DMS 273 (cell line): ENCODE measurements at regions not wholly inside any gene's neighbourhood (a gene's known extent, or its start where the extent isn't known, plus 50 kb on each side); places are given as distances from the start of the nearest gene placed in this dataset.
A peak's percentile ranks its signal among the peaks of the same experiment; 100 is the strongest.

Experiments
- DNase-seq: peaks from one replicate; lab custom pipeline; 2025; ENCODE audit not compliant: unreplicated experiment; lab: John Stamatoyannopoulos, UW

DNA sequence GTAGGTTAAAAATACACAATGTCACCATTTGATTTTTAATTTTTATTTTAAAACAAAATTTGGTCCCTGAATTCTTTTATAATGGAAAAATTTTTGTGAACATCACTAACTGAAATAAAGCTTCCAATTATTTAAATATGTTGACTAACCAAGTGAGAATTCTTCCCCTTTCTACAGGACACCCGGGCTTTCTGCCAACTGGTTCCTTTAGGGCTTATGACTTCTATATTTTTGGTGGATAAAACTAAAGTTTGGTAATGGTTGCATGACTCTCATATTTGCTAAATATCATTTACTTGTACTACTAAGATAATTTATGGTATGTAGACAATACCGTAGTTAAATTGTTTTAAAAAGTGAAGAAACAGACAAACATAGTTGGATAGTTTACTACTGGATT is 291.0 kb upstream of the DOK6 start:
- DNase-seq = peak; percentile 5

DNA sequence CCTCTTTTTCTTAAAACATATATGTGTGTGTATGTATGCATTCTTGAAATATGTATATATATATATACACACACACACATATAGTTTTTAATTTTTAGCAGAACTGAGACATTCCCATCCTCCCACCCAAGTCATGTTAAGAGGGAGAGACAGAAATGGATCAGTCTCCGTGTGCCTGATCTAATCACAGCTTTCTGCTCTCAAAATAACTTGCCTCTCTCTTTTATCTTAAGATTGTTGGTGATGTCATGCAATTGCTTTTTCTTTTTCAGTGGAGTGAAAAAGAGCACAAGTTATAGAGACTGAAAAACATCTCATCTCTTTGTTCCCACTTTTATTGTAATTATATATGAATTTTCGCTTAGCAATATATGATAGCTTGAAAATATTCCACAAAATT is 279.9 kb upstream of the DOK6 start:
- no peak for DNase-seq

DNA sequence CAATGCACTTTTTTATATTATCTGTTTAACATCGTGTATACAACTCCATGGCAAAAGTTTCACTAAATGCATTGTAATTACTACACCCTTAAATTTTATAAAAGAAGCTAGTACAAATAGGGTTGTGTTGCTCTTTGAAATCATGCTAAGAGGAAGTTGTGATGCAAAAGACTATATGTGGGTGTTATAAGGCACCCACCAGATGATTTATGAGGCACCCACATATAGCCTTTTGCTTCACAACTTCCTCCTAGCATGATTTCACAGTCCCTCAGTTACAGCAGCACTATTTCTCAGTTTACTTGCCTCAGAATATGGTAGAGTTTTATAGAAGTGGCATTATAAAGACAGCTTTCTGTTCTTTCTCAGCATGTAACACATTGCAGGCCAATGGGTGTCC is 277.3 kb upstream of the DOK6 start:
- no peak for DNase-seq

DNA sequence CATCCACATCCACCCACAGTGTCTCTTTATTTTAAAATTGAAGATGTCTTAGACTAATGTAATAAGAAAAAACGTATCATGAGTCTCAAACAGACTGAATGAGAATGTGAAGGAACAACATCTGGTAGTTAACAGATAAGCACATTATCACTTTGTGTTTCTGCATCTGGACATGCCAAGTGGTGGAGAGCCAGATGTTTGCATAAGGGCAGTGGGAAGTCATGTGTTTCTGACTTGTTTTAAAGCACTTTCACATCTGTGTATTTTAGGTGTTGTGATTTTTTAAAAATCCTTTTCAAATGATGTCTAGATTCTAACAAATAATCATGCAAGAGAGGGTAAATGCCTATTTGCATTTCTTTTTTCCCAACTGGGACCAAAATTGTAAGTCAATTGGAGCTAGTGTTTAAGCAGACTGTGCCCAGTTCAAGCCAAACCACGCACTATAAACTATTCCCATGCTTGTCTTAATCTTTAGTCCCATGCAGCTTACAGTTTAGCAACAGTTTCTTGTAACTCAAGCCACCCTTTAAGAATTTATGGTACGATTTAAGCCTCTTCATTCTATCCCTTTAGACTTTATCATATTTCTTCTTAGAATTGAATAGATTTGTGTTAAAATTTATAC is 272.7 kb upstream of the DOK6 start:
- DNase-seq = peak; percentile 44

DNA sequence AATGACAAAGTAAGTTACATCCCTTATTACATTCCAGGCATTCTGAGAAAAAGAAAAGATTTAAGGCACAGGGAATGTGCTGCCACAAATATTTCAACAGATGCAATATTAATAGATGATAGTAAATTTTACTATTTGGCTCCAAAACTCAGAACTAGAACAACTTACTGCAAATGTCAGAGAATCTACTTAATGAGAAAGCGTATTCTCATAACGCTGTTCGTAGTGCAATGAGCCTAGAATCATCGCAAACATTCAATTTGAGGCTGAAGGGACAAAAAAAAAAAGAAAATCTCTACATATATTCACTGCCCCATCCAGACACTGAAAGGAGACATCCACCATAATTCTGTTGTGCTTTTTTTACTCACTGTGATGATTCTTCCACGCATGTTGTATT is 272.1 kb upstream of the DOK6 start:
- DNase-seq = no peak

DNA sequence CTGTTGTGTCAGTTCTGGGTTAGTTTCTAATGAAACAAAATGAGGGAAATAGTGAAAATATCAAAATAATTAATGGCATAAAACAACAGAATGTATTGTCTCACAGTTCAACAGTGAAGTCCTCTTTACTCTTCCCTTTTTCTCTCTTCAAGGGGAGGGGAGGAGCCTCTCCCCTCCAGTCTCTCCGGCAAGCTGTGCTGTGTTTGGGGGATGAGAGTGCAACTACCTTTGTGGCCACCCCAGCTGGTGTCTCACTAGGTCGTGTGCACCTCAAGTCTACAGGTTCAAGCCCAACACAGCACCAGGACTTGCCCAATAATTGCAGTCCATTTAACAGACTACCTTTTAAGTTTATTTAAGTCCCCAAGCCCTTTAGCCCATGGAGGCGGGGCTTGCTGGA is 271.7 kb upstream of the DOK6 start:
- DNase-seq = no peak

DNA sequence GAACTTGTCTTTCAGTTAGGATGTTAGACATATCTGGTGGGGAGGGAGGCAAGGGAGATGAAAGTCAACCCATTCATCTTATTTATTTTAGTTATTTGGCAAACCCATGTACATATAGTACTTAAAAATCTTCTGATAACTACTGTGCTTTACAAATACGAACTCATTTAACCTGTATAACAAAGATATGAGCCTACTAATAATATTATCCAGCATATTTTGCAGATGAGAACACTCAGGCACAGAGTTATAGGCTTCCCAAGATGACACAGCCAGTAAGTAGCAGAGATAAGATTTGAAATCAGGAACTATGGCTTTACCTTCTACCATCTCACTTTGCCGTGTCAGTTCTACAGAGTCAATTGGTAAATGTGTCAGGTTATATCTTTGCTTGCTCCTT is 262.6 kb upstream of the DOK6 start:
- no peak for DNase-seq

DNA sequence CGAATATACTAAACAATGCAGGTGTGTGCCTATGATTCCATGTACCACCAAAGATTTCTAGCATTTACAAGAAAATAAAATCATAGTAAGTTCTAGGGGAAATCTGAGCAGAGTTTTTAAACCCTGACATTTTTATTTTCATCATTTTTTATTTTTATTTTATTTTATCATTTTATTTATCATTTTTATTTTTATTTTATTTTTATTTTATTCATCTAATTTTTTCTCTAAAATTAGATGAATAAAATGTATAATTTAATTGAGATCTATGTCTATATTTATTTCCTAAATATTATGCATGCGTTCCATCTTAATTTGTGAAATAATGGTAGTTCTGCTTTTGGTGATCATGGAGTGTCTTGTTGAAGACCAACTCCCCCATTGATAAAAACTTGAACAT is 257.6 kb upstream of the DOK6 start:
- no peak for DNase-seq

DNA sequence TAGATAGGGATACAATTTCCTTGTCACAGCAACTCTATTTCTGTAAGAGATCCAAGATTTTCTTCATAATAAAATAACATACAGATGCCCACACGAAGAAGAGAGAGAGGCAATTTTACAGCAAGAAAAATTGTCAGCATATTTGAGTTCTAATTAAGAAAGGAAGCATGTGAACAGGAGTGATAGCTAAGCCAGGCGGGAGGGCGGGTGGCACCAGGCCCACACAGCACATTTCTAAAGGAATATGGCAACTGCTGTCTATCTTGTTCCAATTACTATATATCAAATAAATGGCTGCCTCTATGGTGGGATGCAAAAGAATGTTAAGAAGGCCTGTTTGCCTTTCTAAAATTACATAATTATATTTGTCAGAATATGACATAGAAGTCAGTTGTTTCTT is 248.3 kb upstream of the DOK6 start:
- DNase-seq = no peak

DNA sequence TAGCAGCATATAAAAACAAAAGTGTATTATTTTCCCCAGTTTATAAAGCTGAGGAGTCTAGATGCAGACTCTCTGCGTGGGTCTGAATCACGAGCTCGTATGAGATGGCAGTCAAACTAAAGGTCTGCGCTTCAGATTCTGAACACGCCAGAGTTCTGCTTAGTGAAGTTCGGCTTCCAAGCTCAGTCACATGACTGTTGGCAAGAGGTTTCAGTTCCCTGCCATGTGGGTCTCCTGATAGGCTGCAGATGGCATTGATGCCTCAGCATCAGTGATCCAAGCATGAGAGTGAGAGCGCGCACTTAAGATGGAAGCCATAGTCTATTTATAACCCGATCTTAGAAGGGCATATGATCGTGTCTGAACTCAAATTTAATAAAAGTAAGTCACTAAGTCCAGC is 242.8 kb upstream of the DOK6 start:
- no peak for DNase-seq

DNA sequence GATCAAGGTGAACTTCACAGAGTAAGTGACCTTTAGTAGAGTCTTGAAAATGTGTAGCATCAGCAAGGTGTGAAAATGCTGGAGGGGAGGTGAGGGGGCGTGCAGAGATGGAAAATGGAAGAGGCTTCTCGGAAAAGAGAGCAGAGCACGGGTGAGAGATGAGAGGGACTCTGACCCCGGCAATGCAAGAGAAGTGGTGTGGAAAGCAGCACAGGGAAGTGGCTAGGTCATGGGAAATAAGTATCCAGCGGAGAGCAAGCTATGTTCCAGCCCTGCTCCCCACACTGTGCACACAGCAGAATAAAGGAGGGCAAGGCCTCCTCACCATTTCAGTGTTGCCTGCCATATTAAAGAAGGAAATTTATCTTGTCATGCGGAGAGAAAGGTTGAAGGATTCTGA is 241.7 kb upstream of the DOK6 start:
- no peak for DNase-seq

DNA sequence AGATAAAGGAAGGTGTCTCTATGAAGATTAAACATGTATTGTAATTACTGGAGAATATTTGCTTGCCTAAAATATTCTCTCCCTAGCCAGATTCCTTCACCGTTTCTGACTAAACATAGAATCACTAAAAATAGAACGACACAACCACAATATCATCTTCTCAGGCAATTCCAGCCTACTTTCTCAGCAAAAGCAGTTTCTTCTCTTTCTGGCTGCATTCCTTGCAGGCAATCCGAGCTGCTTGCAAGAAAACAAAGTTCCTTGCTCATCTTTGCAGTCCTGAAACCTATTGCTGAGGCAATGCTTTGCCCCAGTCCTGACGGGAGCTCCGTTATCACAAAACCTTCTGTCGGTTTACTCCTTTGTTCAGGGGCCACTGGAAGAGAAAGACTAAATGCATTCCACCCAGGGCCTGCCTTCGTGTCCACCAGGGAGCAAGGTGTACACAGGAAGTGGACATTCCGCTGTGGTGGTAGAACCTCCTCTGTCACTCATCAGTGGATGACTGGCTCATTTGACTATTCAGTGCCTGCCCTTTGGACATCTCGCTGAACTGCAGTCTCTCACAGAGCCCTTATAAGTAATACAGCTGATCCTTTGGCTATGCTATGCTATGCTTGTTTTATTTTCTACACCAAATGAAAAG is 239.2 kb upstream of the DOK6 start:
- DNase-seq = peak; percentile 39

DNA sequence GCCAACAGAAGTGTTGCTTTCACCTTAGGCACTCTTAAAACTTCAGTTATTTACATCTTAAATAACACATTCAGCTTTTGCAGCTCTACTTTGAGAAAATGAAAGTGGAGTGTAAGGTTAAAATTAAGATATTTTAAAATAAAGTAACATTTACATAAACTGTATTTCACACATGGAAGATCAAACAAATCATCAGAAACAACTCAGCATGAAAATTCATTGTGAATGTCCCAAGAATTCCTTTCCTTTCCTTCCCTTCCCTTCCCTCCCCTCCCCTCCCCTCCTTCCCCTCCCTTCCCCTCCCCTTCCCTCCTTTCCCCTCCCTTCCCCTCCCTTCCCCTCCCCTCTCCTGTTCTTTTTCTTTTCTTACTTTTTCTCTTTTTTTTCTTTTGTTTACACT is 238.0 kb upstream of the DOK6 start:
- no peak for DNase-seq

DNA sequence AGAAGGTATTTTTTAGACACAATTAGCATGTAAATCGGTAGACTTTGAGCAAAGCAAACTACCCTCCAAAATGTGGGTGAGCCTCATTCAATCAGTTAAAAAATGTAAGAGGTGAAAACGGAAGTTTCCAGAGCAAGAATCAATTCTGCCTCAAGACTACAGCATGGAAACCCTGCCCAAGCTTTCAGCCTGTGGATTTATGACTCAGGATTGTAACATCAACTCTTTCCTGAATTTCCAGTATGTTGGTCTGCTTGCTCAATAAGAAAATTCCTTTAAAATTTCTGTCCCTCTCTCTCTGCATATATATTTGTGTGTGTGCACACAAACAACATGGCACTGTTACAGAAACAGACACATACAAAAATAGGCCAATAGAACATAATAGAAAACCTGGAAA is 228.6 kb upstream of the DOK6 start:
- no peak for DNase-seq

DNA sequence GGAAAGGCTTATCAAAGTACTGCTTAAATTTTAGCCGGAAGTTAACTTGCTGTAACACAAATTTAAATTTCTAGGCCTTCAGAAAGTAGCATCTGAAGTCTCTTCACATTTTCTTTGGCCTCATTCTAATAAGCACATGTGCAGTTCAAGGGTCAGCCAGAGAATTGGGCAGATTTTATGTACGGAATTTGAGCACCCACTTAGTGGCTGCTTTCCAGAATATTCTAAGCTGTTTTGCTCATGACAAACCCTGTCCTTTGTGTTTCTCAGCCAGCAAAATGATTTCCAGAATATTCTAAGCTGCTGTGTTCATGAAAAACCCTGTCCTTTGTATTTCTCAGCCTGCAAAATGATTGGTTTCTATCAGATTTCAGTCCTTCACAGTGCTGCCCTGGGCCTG is 225.0 kb upstream of the DOK6 start:
- DNase-seq = no peak

DNA sequence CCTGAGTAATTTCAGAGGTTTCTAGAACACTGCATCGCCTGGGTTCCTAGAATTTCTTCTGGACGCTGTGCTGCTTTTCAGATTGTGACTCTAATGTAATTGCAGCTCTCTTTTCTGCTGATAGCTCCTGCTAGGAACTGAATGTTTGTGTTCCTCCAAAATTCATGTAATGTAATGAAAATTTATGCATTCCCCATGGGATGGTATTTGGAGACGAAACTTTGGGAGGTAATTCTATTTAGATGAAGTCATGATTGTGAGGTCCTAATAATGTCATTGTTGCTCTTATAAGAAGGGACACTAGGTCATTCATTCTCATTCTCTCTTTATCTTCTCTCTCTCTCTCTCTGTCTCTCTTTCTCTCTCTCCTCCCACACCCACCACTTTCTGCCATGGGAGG is 223.9 kb upstream of the DOK6 start:
- DNase-seq = no peak

DNA sequence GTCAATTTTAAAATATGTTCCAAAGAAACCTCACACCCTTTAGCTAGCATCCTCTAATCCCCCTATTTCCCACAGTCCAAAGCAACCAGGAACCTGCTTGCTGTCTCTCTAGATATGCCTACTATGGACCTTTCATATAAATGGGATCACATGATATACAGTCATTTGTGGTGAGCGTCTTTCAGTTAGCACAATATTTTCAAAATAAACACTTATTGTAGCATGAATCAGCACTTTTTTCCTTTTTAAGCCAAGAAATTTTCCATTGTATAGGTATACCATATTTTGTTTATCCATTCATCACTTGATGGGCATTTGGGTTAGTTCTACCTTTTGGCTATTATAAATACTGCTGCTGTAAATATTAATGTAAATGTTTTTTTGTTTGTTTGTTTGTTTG is 223.0 kb upstream of the DOK6 start:
- no peak for DNase-seq

DNA sequence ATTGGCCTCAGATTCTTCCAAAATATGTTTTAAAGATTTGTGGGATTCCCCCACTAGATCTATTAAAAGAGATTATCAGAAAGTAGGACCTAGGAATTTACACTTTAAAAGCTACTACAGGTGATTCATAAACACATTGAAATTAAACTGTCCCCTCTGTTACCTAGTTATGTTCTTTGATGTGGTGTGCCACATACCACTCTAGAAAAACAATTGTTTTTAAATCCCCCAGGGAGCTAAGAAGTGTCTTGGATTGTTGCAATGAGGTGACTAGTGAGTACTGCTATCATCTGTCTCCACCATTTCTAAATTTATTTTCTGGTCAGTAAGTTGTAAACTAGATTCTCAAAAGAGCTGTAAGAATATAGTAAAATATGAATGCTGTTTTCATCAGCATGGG is 214.5 kb upstream of the DOK6 start:
- no peak for DNase-seq

DNA sequence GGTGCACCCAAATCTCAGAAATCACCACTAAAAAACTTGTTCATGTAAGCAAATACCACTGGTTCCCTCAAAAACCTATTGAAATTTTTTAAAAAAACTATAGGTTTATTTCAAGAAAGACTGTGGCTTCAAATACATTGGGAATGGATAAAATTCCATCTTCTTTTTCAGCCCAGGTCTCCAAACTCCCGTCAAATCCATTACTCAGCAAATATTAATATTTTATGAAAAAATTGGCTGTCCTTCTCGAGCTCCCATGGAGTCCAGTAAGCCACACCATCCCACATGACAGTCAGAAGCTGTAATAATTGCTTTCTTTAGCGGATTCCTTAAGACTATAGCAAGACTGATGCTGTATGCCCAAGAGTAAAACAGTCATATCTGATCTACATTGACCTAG is 204.4 kb upstream of the DOK6 start:
- DNase-seq = no peak

DNA sequence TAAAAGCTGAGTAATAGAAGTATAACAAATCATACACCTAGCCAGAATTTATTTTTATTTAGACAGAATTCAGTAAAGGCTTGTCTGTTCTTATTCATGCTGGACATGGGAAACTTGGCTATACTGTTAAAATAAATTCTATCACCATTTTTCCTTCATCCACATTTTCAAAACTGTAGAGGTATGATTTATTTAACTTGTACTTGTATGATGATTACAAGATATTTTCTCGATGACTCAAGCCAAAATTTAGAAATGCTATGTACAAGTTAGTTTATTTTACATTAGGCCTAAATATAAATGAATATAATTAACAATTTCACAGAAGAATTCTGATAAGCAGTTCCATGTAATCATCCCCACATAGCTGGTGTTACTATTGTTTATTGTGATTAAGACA is 194.8 kb upstream of the DOK6 start:
- no peak for DNase-seq

DNA sequence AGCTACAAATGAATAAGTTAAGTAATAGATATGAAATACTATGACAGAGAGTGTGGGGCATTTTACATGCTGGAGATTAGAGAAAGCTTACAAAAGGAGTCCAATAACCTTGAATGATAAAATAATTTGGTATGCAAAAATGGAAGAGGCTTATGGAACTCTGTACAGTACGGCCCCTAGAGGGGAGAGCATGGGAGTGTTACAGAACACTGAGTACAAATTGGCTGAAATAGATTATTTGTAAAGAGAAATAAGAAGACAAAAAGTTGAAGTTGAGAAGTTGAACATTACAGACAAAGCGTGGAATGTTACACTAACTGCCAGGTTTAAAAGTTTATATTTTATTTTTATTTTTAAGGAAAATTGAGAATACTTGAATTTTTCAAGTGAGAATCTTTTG is 192.1 kb upstream of the DOK6 start:
- peak; percentile 19 for DNase-seq

DNA sequence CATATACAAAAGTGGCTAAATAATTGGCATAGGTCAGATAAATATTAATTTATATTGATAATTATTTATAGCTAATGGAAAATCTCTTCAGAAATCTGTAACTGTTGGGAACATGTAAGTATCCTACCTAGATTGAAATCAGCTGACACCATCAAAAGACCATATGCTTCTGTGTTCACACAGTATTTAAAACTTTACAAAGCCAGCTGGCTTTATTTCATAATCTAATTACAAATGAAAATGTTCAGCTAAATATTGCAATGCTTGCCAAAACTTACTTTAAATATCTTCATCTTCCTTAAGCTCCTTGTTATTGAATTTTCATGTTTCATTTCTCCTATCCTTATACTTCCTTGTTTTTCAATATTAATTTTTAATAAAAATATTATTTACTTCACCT is 190.9 kb upstream of the DOK6 start:
- peak; percentile 64 for DNase-seq

DNA sequence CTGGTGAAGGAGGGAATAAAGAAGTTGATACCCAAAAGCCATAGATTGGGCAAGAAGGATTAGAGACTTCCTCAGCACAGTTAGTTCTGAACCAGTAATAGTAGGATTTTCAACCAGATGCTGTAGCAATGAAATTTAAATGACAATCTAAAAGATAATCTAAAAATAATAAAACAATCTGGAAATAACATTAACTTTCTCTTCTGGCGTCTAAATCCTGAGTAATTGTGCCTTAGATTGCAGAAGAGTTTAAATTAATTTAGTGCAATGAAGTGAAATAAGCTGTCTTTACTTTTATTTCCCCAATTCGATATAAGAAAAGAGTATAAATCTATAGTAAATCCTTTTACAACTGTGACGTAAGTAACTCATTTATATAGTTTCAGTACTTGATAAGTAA is 186.8 kb upstream of the DOK6 start:
- DNase-seq = no peak
